DMS153 treated with DMSO at 0.1 percent for 48 hours (cell line): ENCODE measurements at regions not wholly inside any gene's neighbourhood (a gene's known extent, or its start where the extent isn't known, plus 50 kb on each side); places are given as distances from the start of the nearest gene placed in this dataset.
A peak's percentile ranks its signal among the peaks of the same experiment; 100 is the strongest.

ENCODE experiments used
- DNase-seq: peaks from one replicate; lab custom pipeline; 2025; ENCODE audit not compliant: unreplicated experiment; lab: John Stamatoyannopoulos, UW

GRCh38 chr5:67536866-67537265 lies 340.3 kb upstream of the CD180 start:
- no peak for DNase-seq

- no peak for DNase-seq
Measured at GRCh38 chr5:67530609-67531255, 334.1 kb upstream of the CD180 start.

GRCh38 chr5:67528953-67529352 lies 332.4 kb upstream of the CD180 start:
- DNase-seq = no peak

- no peak for DNase-seq
Measured at GRCh38 chr5:67526793-67527192, 330.2 kb upstream of the CD180 start.

- peak; percentile 5 for DNase-seq
Measured at GRCh38 chr5:67520161-67520908, 323.7 kb upstream of the CD180 start.

- DNase-seq = no peak
Measured at GRCh38 chr5:67518227-67518626, 321.6 kb upstream of the CD180 start.

GRCh38 chr5:67516948-67517565 lies 320.5 kb upstream of the CD180 start:
- DNase-seq = no peak

GRCh38 chr5:67515762-67516161 lies 319.2 kb upstream of the CD180 start:
- no peak for DNase-seq

- no peak for DNase-seq
Measured at GRCh38 chr5:67515020-67515689, 318.6 kb upstream of the CD180 start.

- DNase-seq = no peak
Measured at GRCh38 chr5:67512758-67513157, 316.2 kb upstream of the CD180 start.

- no peak for DNase-seq
Measured at GRCh38 chr5:67511911-67512310, 315.3 kb upstream of the CD180 start.

GRCh38 chr5:67510204-67510603 lies 313.6 kb upstream of the CD180 start:
- no peak for DNase-seq

GRCh38 chr5:67509402-67510186 lies 313.0 kb upstream of the CD180 start:
- no peak for DNase-seq

GRCh38 chr5:67506241-67506640 lies 309.6 kb upstream of the CD180 start:
- DNase-seq = no peak

- DNase-seq = no peak
Measured at GRCh38 chr5:67502951-67503350, 306.4 kb upstream of the CD180 start.

- no peak for DNase-seq
Measured at GRCh38 chr5:67496051-67496450, 299.5 kb upstream of the CD180 start.

GRCh38 chr5:67495072-67495471 lies 298.5 kb upstream of the CD180 start:
- no peak for DNase-seq

- peak; percentile 5 for DNase-seq
Measured at GRCh38 chr5:67494186-67494855, 297.7 kb upstream of the CD180 start.

GRCh38 chr5:67493676-67494075 lies 297.1 kb upstream of the CD180 start:
- DNase-seq = peak; percentile 43

- DNase-seq = no peak
Measured at GRCh38 chr5:67490543-67491321, 294.1 kb upstream of the CD180 start.
